ENCODE measurements at regions not wholly inside any gene's neighbourhood (a gene's known extent, or its start where the extent isn't known, plus 50 kb on each side); places are given as distances from the start of the nearest gene placed in this dataset.

DNA sequence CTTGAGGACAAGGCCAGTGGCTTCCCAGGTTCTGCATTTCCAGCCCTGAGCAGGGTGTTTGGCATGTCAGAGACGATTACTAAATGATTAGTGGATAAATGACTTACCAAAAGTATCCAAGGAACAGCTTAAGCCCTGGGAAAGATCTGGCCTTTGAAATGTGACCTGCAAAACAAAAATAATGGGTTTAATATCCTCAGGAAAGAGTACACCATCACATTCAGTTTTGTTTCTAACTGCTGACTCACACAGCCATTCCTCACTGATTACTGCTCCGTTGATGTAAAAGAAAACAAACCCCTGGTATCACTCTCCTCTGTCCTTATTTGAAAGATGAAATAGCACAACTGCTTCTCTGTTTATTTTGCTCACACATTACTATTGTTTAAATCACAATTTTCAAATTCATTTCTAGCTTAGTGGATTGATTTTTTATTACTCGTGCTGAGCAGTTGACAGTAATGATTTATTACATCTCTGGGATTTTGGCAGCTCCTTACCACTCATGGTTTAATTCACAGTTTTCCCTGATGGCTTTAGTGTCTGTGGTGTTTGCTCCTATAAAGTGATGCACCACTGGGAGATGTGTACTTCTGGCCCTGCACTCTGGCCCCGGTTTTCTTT, 117.0 kb downstream of the CBLL2 start:
- intact Hi-C loops (cut with DNase I): no loop called here
- DNase-seq (ENCODE audit: low spot score): no peak

DNA sequence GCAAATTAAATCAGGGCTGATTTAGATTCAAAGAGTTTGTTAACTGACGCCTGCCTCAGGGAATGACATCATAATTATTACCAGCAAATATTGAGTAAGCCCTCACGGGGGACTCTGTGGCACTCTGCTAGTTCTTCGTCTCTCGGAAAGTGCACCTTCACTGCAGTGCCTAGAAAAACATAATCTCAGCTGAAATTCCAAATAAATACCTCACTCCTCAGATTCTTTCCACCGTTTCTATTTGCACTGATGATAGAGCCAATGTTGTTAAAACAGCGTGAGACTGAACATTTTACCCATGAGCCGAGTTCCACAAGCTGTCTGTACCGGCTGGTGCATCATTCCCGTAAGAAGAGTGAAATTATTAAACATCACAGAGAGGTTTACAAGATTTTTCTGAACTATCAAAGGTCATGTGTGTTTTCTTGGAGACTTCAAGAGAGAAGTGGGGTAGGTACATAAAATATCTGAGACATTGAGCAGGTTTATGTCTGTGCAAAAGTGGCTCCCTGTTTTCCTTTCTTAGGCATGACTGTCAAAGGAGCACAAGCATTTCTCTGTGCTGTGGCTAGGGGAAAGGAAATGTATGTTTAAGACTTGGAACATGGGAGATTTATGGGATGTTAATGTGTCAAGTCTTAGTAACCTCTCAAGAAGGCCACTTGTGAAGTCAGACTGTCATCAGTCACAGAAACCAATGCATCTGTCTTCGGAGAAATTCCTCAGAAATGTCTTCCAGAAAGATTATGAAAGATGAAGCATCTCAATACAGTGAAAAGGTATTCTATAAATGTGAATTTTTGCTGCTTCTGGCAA, 119.6 kb downstream of the CBLL2 start:
- no peak for DNase-seq (ENCODE audit: low spot score)
- intact Hi-C loops (cut with DNase I): no loop called here

DNA sequence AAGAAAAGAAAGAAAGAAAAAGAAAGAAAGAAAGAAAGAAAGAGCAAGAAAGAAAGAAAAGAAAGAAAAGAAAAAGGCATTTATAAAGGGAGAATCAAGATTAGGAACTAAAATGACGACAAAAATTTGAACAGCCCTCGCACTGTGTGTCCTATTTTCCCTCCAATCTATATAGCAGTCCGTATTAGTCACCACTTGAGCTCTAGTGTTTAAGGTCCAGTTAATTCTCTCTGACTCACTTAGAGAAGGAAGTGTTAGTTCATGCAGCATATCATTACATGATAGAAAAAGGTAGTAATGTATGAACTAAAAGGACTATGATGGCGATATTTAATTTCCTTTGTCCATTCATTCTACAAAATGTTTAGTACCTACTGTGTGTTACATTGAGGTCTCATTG, 122.7 kb downstream of the CBLL2 start:
- intact Hi-C loops (cut with DNase I): no loop called here
- DNase-seq (ENCODE audit: low spot score): no peak

DNA sequence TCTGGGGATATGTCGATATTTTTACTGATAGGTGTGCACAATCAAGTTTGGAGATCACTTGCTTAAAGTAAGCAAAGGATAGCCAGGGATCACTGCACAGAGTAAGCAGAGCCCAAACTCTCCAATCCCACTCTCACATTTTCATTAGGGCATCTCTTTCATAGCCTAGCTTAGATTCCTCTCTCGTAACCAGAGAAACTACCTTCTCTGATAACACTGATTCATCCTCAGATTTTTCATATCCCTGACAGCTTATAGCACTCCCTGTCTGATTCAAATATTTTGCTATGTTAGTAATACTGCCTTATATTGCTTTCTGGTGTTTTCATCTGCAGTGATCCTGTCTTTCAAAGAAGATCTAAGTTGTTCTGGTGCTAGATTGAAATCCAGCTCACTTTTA, 123.7 kb downstream of the CBLL2 start:
- DNase-seq (ENCODE audit: low spot score): no peak
- intact Hi-C loops (cut with DNase I): no loop called here

DNA sequence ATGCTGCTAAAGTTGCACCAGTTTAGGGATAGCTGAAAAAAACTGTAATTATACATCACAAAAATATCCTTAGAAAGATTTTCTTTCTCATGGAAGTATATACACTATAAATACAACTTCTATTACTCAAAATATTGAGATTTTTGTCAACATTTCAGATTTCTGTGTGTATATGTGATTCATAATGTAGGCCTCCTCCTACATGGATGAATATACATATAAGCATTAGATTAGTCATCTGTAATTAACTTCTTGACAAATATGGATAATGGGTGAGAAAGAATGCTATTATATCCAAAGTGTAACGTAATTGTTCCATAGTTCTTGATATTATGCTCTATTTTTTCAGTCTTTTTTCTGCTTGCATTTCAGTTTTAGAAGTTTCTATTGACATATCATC, 124.9 kb downstream of the CBLL2 start:
- intact Hi-C loops (cut with DNase I): no loop called here
- no peak for DNase-seq (ENCODE audit: low spot score)

DNA sequence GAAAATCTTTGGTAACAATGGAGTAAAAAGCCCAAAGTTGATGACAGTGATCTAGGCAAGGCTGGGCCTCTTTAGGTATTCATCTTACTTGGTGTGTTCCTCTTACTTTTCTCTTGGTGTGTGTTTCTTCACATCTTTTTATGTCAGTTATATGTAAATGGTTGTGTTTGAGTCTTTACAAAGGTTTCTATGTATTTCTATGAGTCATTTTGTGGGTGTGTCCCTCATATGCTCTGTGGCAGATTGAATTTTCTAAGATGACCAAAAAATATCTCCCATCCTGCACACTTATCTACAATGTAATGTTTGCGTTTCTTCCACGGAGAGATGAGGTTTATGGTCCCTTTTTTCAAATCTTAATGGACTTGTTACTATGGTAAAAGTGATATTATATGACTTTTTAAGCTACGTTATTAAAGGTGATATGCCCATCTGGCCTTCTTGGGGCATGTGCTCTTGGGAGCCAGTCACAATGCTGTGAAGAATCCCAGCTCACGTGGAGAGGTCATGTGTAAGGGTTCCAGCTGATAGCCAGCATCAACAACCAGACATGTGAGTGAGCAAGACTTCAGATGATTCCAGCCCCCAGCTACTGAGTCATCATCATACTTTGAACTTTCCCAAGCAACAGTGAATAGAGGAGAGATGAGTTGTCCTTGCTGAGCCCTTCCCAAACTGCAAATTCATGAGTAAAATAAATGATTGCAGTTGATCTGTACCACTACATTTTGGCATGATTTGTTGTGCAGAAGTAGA, 126.9 kb downstream of the CBLL2 start:
- intact Hi-C loops (cut with DNase I): no loop called here
- DNase-seq (ENCODE audit: low spot score): no peak

DNA sequence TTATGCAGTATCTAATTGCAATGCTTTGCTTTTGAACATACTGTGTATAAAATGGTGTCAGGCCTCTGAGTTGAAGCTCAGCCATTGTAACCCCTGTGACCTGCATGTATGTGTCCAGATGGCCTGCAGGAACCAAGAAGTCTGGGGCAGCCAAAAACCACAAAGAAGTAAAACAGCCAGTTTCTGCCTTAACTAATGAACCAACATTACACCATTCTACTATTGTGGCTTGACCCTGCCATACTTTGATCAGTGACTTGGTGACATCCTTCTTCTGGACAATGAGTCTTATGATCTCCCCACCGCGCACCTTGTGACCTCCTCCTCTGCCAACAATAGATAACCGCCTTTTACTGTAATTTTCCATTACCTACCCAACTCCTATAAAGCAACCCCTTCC, 131.6 kb downstream of the CBLL2 start:
- intact Hi-C loops (cut with DNase I): no loop called here

DNA sequence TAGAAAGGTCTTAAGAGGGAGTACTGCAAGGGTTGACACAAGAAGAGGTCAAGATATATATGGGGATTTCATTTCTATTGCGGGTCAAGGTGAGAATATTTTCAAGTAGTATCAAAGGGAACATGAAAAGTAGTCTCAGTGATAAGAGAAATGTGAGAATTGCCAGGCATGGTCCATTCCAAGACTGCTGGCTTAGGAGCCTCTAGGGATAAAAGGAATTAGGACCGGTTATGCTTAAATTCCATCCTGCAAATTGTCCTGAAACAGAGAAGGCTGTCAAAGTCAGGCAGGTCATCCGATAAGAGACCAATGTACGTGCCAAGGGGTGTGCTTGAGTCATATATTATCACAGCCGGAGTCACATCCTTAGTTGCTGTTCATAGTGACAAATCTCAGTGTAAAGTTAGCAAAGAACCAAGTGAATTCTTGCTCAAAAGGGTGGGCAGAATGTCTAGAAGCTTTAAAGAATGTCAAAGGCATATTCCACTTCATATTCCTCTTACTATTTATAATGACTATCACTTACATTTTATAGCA, 133.6 kb downstream of the CBLL2 start:
- intact Hi-C loops (cut with DNase I): no loop called here
- no peak for DNase-seq (ENCODE audit: low spot score)

More for the DNA sequence above, 131.6 kb downstream of the CBLL2 start:
- no peak for DNase-seq (ENCODE audit: low spot score)

DNA sequence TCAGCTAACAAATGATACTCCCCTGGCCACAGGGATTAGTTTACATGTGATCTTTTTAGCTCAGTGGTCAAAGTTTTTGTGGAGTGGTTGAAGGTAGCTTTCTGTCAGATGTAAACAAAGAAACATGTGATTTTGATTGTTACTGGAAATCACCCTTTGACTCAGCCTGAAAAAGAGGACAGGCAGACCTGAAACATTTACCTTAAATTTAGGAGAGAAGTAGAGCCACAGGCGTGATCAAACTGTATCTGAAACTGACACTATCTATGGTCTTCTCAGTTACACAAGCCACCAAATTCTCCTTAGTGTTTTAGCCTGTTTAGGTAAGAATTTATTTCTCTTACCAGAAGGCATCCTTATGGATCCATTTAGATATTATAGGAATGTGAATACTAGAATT, 136.7 kb downstream of the CBLL2 start:
- intact Hi-C loops (cut with DNase I): no loop called here
- DNase-seq (ENCODE audit: low spot score): no peak

DNA sequence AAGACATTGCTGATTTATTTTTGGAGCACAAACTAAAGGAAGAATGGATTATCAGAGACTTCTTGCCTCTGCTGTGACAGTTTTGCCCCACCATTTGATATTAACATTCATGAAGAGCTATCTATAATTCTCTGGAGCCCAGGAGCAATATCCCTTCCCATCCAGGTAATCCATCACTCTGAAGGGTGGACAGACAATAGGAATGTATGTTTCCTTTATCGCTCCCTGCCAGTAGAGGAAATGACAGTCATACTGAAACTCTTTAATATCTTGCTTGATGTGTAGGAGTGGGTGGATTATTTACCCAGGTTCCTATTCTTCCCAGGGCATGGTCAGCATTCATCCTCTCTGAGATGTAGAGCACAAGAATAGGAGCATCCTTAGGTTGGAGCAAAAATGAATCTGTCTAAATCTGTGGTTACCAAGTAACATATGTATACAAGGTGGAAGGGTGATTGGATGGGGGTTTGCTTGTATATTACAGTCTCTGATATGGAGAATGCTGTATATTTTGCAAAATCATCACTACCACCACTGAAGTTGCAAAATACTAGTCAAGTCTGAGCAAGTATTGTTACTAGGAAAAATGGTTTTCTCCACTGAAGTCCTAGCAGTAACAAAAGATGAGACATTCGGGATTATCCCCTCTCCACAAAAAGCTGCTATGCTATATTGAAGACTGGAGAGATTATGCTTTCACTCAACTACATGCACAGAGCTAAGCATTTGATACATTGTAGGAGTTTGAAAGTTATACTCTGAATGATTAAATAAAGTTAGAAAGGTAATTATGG, 151.6 kb downstream of the CBLL2 start:
- intact Hi-C loops (cut with DNase I): no loop called here
- DNase-seq (ENCODE audit: low spot score): no peak

DNA sequence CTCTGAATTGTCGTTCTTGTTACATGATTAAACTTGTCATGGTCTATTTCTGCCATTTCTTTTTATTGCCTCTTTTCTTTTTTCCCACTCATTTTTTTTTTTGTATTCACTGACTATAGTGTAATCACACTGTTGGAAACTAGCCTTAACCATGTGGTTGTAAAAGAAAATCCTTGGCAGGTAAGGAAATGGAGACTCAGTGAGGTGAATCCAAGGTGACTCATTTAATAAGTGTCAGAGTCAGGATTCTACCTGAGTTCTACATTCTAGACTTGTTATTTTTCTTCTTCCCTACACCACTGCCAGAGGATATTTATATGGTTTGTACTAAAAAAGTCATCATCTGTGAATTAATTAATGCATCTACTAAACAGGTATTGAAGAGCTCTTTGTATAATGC, 152.2 kb downstream of the CBLL2 start:
- intact Hi-C loops (cut with DNase I): no loop called here
- no peak for DNase-seq (ENCODE audit: low spot score)

DNA sequence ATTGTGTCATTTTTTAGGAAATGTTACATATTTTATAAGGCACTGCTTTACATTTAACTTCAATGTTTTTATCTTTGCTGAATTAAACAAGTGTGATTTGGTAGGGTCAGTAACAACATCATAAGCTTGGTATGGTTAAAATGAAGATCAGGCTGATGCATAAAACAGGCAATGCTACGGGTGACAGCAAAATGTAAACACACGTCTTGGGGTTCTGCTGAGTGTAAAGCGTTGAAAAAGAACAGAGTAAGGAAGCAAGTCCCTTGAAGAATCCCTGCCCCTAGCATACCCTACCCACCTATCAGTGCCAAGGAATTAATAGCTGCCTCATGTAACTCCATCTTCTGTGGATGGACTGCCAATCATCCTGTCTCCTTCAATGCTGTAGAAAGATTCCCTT, 157.0 kb downstream of the CBLL2 start:
- DNase-seq (ENCODE audit: low spot score): no peak
- intact Hi-C loops (cut with DNase I): no loop called here

DNA sequence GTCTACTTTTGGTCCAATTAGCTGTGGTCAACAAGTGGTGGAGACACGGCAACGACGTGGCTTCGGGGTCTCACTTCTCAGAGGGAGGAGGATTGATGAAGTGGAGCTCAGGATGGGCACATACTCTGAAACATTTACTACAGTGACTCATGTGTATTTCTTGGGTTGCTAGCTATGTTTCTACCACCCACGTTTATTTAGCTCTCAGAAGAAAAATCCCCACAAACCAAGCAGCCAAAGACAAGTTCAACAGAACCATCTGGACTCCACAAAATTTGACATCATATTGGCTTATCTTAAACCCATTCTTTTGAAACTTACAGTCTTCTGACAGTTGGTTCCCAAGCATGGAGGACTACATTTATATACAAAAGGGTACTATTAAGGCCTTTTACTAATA, 158.0 kb downstream of the CBLL2 start:
- intact Hi-C loops (cut with DNase I): no loop called here
- DNase-seq (ENCODE audit: low spot score): no peak

DNA sequence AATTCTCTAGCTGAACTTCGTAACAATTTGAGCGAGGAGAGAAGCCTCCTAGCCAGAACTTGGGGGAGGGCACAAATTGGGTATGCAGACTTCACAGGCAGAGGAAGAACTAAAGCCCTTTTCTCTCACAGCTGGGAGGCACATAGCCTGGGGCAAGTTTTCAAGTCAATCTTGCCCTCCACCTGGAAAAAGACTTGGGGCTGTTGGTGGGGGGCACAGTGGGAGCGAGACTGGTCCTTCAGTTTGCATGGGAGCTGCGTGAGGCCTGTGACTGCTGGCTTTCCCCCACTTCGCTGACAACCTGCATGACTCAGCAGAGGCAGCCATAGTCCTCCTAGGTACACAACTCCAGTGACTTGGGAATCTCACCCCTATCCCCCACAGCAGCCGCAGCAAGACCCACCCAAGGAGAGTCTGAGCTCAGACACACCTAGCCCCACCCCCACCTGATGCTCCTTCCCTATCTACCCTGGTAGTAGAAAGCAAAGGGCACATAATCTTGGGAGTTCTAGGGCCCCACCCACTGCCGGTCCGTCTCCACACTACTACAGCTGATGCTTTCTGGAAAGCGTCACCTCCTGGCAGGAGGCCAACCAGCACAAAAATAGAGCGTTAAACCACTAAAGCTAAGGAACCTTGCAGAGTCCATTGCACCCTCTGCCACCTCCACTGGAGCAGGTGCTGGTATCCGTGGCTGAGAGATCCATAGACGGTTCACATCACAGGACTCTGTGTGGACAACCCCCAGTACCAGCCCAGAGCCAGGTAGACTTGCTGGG, 160.8 kb downstream of the CBLL2 start:
- no peak for DNase-seq (ENCODE audit: low spot score)
- intact Hi-C loops (cut with DNase I): no loop called here

DNA sequence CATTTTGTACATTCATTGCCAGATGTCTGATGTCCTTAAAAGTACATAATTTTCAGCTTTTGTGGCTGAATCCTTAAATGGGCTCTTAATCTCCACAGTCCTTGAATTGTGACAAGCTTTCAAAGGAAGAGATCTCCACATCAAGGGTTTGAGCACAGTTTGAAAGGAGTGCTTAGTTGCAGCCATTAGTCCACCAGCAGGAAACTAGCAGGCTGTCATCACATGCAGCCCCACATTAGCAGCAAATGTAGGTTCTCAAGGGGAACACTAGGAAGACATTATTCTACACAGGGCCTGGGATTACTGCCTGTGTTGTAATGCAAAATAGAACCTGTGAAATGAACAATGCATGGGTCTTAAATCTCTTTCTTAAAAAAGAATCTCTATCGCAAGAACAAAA, 173.2 kb downstream of the CBLL2 start:
- intact Hi-C loops (cut with DNase I): no loop called here
- DNase-seq (ENCODE audit: low spot score): no peak

DNA sequence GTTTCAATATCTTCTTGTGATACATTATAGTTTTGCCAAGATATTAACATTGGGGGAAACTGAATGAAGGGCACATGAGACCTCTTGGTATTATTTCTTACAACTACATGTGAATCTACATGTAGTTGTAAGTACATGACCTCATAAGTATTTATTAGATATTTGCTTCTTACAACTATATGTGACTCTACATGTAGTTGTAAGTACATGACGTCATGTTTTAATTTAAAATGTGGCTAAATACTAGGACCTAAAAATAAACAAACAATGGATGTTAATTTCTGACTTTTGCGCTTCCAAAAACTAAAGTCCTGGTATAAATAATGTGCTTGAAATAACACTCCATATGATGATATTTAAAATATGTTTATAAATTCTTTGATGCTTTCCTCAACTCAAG, 190.2 kb downstream of the CBLL2 start:
- intact Hi-C loops (cut with DNase I): no loop called here
- no peak for DNase-seq (ENCODE audit: low spot score)

DNA sequence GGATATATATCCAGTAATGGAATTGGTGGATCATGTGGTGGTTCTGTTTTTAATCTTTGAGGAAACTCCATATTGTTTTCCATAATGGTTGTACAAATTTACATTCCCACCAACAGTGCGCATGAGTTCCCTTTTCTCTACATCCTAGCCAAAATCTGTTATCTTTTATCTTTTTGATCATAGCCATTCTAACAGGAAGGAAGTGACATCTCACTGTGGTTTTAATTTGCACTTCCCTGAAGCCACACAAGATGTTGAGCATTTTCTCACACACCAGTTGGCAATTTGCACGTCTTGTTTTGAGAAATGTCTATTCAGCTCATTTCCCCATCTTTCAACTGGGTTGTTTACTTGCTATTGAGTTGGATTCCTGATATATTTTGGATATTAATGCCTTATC, 194.9 kb downstream of the CBLL2 start:
- intact Hi-C loops (cut with DNase I): no loop called here
- DNase-seq (ENCODE audit: low spot score): no peak

DNA sequence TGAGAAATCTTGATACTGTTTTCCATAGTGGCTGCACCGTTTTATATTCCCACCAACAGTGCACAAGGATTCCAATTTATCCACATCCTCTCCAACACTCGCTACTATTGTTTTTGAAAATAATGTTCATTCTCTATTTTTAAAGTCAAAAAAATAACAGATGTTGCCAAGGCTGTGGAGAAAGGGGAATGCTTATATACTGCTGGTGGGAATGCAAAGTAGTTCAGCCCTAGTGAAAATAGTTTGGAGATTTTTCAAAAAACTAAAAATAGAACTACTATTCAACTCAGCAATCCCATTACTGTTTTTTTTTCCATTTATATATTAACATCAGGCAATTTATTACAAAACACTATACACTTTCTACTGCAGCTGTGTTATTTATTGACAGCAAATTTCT, 208.7 kb downstream of the CBLL2 start:
- intact Hi-C loops (cut with DNase I): no loop called here
- no peak for DNase-seq (ENCODE audit: low spot score)

DNA sequence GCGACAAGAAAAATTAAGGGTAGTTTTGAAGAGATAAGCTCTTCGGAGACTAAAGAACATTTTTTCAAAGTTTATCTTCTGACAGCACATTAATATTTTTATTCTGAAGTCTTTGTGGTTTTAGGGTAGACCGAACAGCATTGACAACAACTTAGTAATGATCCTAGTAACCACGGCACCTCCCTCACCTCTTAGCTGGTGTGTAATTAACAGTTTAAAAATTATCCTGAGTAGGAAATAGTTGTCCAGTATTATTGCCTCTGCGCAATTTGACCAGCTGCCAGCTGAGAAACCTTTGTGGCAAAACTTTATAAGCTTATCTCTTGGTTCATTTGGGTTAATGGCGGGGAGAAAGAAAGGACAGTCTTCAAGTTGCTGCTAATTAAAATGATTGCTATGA, 213.6 kb downstream of the CBLL2 start:
- no peak for DNase-seq (ENCODE audit: low spot score)

More for the DNA sequence above, 213.6 kb downstream of the CBLL2 start:
- intact Hi-C loops (cut with DNase I): no loop called here

Data from posterior vena cava (tissue), 2 donors.